Vagina (tissue), 2 donors: ENCODE measurements at regions not wholly inside any gene's neighbourhood (a gene's known extent, or its start where the extent isn't known, plus 50 kb on each side); places are given as distances from the start of the nearest gene placed in this dataset.

Experiments used
- DNase-seq, 2 donors: peaks; one replicate each; pipeline ENCODE4 v3.0.0-alpha.2; 2017; ENCODE audit errors: extremely low spot score in 2 of 2
- H3K27ac ChIP-seq: fragments of 200-600 bp; sonication (generic); one replicate; pipeline ENCODE4 v1.5.1; 2019
- H3K27me3 ChIP-seq: fragments of 200-600 bp; sonication (generic); one replicate; pipeline ENCODE4 v1.5.1; 2019
- H3K36me3 ChIP-seq, 2 donors: fragments of 200-600 bp; sonication (generic); one replicate each; pipeline ENCODE4 v1.5.1; 2017 to 2019
- H3K4me1 ChIP-seq: fragments of 200-600 bp; sonication (generic); one replicate; pipeline ENCODE4 v1.5.1; 2019
- H3K4me3 ChIP-seq, 2 donors: fragments of 200-600 bp; sonication (generic); 1 replicate in 1 of 2; 2 replicates in 1 of 2; pipeline ENCODE4 v1.5.1; 2016 to 2019
- H3K9me3 ChIP-seq: fragments of 200-600 bp; sonication (generic); one replicate; pipeline ENCODE4 v1.5.1; 2019
- CTCF ChIP-seq, 3 experiments: fragments of 450-650 bp in 2 of 3; fragments of 200-600 bp in 1 of 3; sonication (generic) in 1 of 3; IDR thresholded peaks; one replicate each; pipeline ENCODE4 v1.5.1; 2017 to 2019; ENCODE audit warnings: antibody characterized with exemption in 3 of 3, mild to moderate bottlenecking in 2 of 3, moderate library complexity in 2 of 3
- POLR2A ChIP-seq, 2 donors: fragments of 450-650 bp; IDR thresholded peaks; one replicate each; pipeline ENCODE4 v1.6.1; 2017; ENCODE audit warnings: antibody characterized with exemption in 2 of 2, mild to moderate bottlenecking in 2 of 2, moderate library complexity in 2 of 2
- POLR2AphosphoS5 ChIP-seq, 2 donors: sonication (generic); formaldehyde crosslinking; IDR thresholded peaks; one replicate each; pipeline ENCODE4 v1.9.0; 2017; ENCODE audit warnings: antibody characterized with exemption in 2 of 2, mild to moderate bottlenecking in 2 of 2, low read depth in 1 of 2; ENCODE audit not compliant: insufficient read depth in 1 of 2
- intact Hi-C: fragments of 100-400 bp; cut with DNase I; formaldehyde crosslinking; loops from one replicate; pipeline ENCODE4 v1.15.1; 2023

GRCh38 chr6:85975957-85976356 is 333.3 kb upstream of the SYNCRIP start:
- TF ChIP-seq CTCF (IDR thresholded peaks at IDR 0.05) (no peak), POLR2A (IDR thresholded peaks at IDR 0.05) (no peak), POLR2AphosphoS5 (IDR thresholded peaks at IDR 0.05; ENCODE audit: insufficient read depth in 1 of 2, low read depth in 1 of 2) (no peak)
- Histone ChIP-seq H3K27ac (no peak overlapping the region), H3K4me1 (no peaks in the 10 kb centered on the region), H3K4me3 (no peak overlapping the region), H3K36me3 (no peaks in the 10 kb centered on the region), H3K9me3 (no peaks in the 10 kb centered on the region), H3K27me3 (no peaks in the 10 kb centered on the region)
- no peak for DNase-seq
- intact Hi-C loops, result no loop called here

- intact Hi-C loops, result no loop called here
- DNase-seq, result no peak
- Histone ChIP-seq H3K27ac (no peak overlapping the region), H3K9me3 (no peaks in the 10 kb centered on the region), H3K4me3 (no peak overlapping the region), H3K36me3 (no peaks in the 10 kb centered on the region), H3K4me1 (no peaks in the 10 kb centered on the region), H3K27me3 (no peaks in the 10 kb centered on the region)
- TF ChIP-seq CTCF (IDR thresholded peaks at IDR 0.05) (no peak), POLR2A (IDR thresholded peaks at IDR 0.05) (no peak), POLR2AphosphoS5 (IDR thresholded peaks at IDR 0.05; ENCODE audit: insufficient read depth in 1 of 2, low read depth in 1 of 2) (no peak)
These were observed 328.6 kb upstream of the SYNCRIP start for GRCh38 chr6:85971238-85971637.

- DNase-seq, result no peak
- no peak for TF ChIP-seq POLR2AphosphoS5 (IDR thresholded peaks at IDR 0.05; ENCODE audit: insufficient read depth in 1 of 2, low read depth in 1 of 2)
- TF ChIP-seq CTCF (IDR thresholded peaks at IDR 0.05), result no peak
- no peak for TF ChIP-seq POLR2A (IDR thresholded peaks at IDR 0.05)
- Histone ChIP-seq H3K27ac (no peak overlapping the region), H3K4me1 (no peaks in the 10 kb centered on the region), H3K36me3 (no peaks in the 10 kb centered on the region), H3K4me3 (no peak overlapping the region), H3K9me3 (no peaks in the 10 kb centered on the region), H3K27me3 (no peaks in the 10 kb centered on the region)
- intact Hi-C loops, result no loop called here
These were observed 324.1 kb upstream of the SYNCRIP start for GRCh38 chr6:85966828-85967227.

- Histone ChIP-seq H3K4me3 (no peak overlapping the region), H3K36me3 (no peaks in the 10 kb centered on the region), H3K9me3 (no peaks in the 10 kb centered on the region), H3K4me1 (no peaks in the 10 kb centered on the region), H3K27me3 (no peaks in the 10 kb centered on the region), H3K27ac (no peak overlapping the region)
- intact Hi-C loops, result no loop called here
- DNase-seq, result no peak
- TF ChIP-seq POLR2A (IDR thresholded peaks at IDR 0.05) (no peak), POLR2AphosphoS5 (IDR thresholded peaks at IDR 0.05; ENCODE audit: insufficient read depth in 1 of 2, low read depth in 1 of 2) (no peak), CTCF (IDR thresholded peaks at IDR 0.05) (no peak)
These were observed 319.1 kb upstream of the SYNCRIP start for GRCh38 chr6:85961746-85962145.

- H3K4me3 ChIP-seq, result no peak overlapping the region
- no peak for DNase-seq
- intact Hi-C loops, result no loop called here
- no peaks in the 10 kb centered on the region for H3K9me3 ChIP-seq
- no peaks in the 10 kb centered on the region for H3K36me3 ChIP-seq
- no peaks in the 10 kb centered on the region for H3K27me3 ChIP-seq
- no peaks in the 10 kb centered on the region for H3K4me1 ChIP-seq
- no peak overlapping the region for H3K27ac ChIP-seq
- TF ChIP-seq POLR2A (IDR thresholded peaks at IDR 0.05) (no peak), POLR2AphosphoS5 (IDR thresholded peaks at IDR 0.05; ENCODE audit: insufficient read depth in 1 of 2, low read depth in 1 of 2) (no peak), CTCF (IDR thresholded peaks at IDR 0.05) (no peak)
These were observed 318.4 kb upstream of the SYNCRIP start for GRCh38 chr6:85961125-85961524.
